ENCODE measurements at regions not wholly inside any gene's neighbourhood (a gene's known extent, or its start where the extent isn't known, plus 50 kb on each side); places are given as distances from the start of the nearest gene placed in this dataset.
"Not testable (repeated sequence)": the region's sequence is repeated elsewhere in the genome, so short reads cannot be mapped to it uniquely, and the experiment has no call there.

DNA sequence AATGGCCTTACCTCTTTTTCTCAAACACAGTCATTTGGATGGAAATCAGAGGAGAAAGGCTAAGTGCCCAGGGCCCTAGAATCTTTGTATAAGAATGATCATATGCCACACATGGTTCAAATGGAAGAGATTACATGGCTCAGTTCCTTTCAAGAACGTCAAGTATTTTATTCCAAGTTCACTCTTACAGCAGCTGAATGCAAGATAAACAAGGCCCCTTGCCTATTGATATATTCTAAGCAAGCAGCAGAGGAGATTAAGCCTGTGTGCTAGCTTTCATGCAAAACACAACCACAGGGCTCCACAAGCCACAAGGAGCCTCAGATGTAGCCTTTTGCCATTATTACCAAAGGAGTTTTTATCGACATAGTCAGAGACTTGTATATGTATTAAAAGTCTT is 55.3 kb upstream of the SLCO6A1 start:
- intact Hi-C loops (cut with DNase I): no loop called here
- ATAC-seq (no peak), DNase-seq (no peak)

GRCh38 chr5:102554728-102555127 is 55.9 kb upstream of the SLCO6A1 start:
- intact Hi-C loops (cut with DNase I): no loop called here
- no peak for ATAC-seq
- no peak for DNase-seq

GRCh38 chr5:102561894-102562760 is 63.3 kb upstream of the SLCO6A1 start:
- ATAC-seq: no peak
- intact Hi-C loops (cut with DNase I): no loop called here
- peak; percentile 31 for DNase-seq

DNA sequence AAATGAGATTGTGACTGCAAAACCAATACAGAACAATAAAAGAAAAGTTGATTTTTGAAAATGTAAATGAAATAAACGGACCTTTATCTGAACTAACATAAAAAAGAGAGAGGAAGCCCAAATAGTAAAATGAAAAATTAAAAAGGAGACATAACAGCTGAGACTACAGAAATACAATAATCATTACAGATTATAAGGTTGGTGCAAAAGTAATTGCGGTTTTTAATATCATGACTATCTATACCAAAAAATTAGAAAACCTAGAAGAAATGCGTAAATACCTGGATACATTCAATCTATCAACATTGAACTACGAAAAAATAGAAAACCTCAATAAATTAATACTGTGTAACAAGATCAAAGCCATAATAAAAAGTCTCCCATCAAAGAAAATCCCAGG is 71.9 kb upstream of the SLCO6A1 start:
- ATAC-seq (no peak), DNase-seq (no peak)
- intact Hi-C loops (cut with DNase I): no loop called here

DNA sequence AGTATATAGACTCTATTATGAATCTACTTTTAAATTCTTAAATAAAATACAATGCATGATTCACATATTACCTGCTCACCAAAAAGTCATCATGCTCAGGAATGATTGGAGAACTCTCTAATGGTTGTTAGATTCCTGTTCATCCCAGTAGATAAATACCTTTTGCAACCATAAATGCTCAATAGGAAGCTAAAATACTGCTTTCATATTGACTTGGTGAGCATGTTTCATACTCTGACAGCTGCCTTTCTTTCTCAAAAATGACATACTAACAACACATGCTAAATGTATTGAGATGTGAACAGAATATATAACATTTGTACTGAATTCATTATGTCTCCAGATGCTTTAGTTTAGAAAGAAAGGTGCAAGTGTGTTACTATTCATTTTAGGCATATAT is 79.6 kb upstream of the SLCO6A1 start:
- ATAC-seq: no peak
- DNase-seq: no peak
- intact Hi-C loops (cut with DNase I): no loop called here

GRCh38 chr5:102579379-102579778 is 80.6 kb upstream of the SLCO6A1 start:
- ATAC-seq (no peak), DNase-seq (no peak)
- intact Hi-C loops (cut with DNase I): no loop called here

- intact Hi-C loops (cut with DNase I): loop anchor here in 1 of 2 donors (10.0 kb wide), 1 partner anchor 454 kb away; no protein-coding TSS in a partner anchor
- ATAC-seq: no peak
- no peak for DNase-seq
Measured at GRCh38 chr5:102581011-102581410, 82.2 kb upstream of the SLCO6A1 start.

- intact Hi-C loops (cut with DNase I): loop anchor here in 1 of 2 donors (10.0 kb wide), 1 partner anchor 452 kb away; no protein-coding TSS in a partner anchor
- DNase-seq: no peak
- no peak for ATAC-seq
Measured at GRCh38 chr5:102582696-102583095, 83.9 kb upstream of the SLCO6A1 start.

DNA sequence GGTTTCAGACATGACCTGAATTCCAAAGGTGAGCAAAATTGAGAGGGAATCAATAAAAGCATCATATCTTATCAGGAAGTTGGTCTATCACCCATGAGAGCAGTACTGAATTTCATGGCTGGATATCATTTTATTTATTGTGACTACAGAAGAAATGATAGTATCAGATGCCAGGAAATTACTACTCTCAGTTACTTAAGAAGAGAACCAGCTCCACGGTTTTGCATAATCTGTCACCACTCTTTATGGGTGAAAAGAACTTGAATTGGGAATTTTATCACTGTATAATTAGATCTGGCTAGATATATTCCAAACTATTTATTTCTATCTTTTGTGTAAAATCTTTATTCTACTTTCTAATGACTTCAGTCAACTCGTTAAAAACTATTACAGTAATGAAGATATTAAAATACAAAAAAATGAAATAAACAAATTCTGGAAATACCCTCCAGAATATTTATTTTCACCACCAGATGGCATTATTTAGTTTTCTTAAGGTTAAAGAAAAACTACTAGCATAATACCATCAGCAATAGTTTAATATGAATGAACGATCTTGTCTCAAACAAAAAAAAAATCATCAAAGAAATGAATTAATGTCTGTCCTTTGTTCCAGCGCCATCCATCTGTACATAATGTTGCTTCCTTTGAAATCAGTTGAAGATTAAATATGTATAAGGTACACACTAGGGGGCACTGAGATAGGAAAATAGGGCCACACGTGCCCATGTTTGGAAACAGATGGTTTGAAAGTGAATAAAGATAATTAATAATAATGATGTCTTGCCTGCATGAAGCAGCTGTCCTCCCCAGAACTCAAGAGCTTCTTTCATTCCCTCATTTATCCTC is 84.7 kb upstream of the SLCO6A1 start:
- DNase-seq (no peak), ATAC-seq (no peak)
- intact Hi-C loops (cut with DNase I): loop anchor here in 1 of 2 donors (10.0 kb wide), 1 partner anchor 451 kb away; no protein-coding TSS in a partner anchor

- DNase-seq: no peak
- ATAC-seq: peak in 1 of 2 donors; percentile 38
- intact Hi-C loops (cut with DNase I): loop anchor here (5.0 to 10.0 kb wide), 3 partner anchors 38 to 445 kb away; partner anchors contain the start of gene PAM (in 1 of the 2)
Measured at GRCh38 chr5:102589661-102590060, 90.9 kb upstream of the SLCO6A1 start.

DNA sequence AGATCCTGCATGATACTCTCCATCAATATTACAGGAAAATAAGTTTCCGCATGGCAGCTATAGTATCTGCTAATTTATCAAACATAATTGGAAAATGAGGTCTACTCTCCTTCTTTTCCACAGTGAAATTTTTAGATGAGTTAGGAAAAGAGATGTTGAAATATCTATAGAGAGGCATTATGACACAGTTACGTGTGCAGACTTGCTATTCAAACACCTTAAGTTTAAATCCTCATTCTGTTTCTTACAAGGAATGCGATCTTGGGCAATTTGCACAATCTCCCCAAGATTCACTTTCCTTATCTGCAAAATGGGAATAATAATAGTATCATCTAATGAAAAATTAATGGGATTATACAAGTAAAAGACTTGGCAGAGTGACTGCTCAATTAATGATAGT is 91.7 kb upstream of the SLCO6A1 start:
- intact Hi-C loops (cut with DNase I): loop anchor here (5.0 to 10.0 kb wide), 2 partner anchors 37 to 164 kb away; partner anchors contain the start of gene PAM (in 1 of the 2)
- DNase-seq (no peak), ATAC-seq (no peak)

DNA sequence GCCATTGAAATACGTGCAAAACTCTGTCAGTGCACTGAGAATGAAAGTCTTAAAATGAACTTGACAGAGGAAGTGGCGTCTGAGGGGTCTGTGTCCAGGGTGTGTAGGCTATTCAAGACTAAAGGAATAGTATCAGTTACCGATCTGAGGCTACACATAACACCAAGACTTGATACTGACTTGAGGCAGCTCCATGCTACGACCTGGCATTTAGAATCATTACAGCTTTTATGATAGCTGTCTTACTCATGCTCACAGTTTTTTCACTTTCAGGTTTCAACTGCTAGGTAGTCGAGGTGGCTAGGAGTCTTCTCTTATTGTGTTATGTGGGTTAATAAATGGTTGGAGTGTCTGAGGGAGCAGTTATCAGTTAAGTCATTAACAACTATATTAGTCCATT is 92.8 kb upstream of the SLCO6A1 start:
- intact Hi-C loops (cut with DNase I): loop anchor here (5.0 to 10.0 kb wide), 2 partner anchors 36 to 163 kb away; partner anchors contain the start of gene PAM (in 1 of the 2)
- DNase-seq: no peak

GRCh38 chr5:102592586-102592985 is 93.8 kb upstream of the SLCO6A1 start:
- DNase-seq, ATAC-seq: not testable (repeated sequence)
- intact Hi-C loops (cut with DNase I): loop anchor here (5.0 to 10.0 kb wide), 2 partner anchors 35 to 162 kb away; partner anchors contain the start of gene PAM (in 1 of the 2)

More for the DNA sequence above, 92.8 kb upstream of the SLCO6A1 start:
- no peak for ATAC-seq

GRCh38 chr5:102594192-102594591 is 95.4 kb upstream of the SLCO6A1 start:
- ATAC-seq (no peak), DNase-seq (no peak)
- intact Hi-C loops (cut with DNase I): loop anchor here (5.0 to 10.0 kb wide), 2 partner anchors 33 to 161 kb away; partner anchors contain the start of gene PAM (in 1 of the 2)

GRCh38 chr5:102595332-102595731 is 96.5 kb upstream of the SLCO6A1 start:
- ATAC-seq (no peak), DNase-seq (no peak)
- intact Hi-C loops (cut with DNase I): loop anchor here in 1 of 2 donors (10.0 kb wide), 1 partner anchor 159 kb away; the partner anchor contains the start of gene PAM

DNA sequence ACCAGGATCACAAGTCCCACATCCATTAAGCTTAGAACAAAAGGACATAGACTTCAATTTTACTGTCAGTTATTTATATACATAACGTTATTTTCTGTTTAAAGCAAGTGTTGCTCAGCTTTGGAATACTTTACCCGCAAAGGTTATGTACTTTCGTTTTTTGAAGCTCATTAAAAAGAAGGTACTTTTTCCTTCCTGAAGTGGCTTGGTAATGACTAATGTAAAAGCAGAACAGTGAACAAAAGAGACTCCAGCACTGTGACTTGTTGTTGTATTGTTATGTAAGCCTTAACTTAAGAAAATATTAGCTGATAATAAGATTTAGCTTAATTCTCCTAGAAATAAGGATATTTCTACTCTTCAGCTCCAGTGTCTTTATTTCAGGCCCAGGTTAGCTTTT is 97.3 kb upstream of the SLCO6A1 start:
- DNase-seq: no peak
- intact Hi-C loops (cut with DNase I): loop anchor here in 1 of 2 donors (10.0 kb wide), 1 partner anchor 159 kb away; the partner anchor contains the start of gene PAM
- no peak for ATAC-seq

GRCh38 chr5:102596951-102597350 is 98.2 kb upstream of the SLCO6A1 start:
- intact Hi-C loops (cut with DNase I): loop anchor here in 1 of 2 donors (10.0 kb wide), 1 partner anchor 158 kb away; the partner anchor contains the start of gene PAM
- no peak for DNase-seq
- ATAC-seq: peak; percentile 72 to 85

DNA sequence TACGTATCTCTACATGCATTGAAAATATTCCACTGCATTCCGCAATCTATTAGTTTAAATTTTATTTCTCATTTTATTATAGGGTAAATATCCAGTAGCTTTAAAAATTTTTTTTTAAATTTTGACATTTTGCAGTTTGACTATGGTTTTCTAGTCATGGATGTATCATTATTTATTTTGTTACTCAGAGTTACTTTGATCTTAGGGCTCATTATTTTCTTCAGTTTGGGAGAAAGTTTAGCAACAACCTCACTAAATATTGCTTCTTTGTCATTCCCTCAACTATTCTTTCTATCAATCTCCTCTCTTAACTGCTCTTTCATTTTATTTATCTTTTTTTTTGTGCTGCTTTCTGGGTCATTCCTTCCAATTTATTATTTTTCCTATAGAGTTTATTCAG is 100.5 kb upstream of the SLCO6A1 start:
- DNase-seq: no peak
- ATAC-seq: no peak
- intact Hi-C loops (cut with DNase I): loop anchor here in 1 of 2 donors (10.0 kb wide), 1 partner anchor 156 kb away; the partner anchor contains the start of gene PAM

DNA sequence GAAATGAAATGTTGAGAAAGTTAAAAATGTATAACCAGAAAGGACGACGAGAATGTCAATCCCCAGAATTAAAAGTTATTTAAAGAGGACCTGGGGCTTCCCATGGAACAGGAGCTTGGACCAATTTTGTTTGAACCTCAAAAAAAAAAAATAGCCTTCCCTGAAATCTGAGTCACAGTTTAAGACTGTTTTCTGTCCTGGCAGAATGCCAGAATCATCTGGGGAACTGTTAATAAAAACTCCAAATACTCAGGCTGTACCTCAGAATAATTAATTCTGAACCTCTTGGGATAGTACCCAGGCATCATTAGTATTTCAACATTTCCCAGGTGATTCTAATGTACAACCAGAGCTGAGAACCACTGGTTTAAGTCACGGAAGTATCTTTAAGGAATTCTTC is 102.2 kb upstream of the SLCO6A1 start:
- DNase-seq (no peak), ATAC-seq (no peak)
- intact Hi-C loops (cut with DNase I): no loop called here

Data from left cardiac atrium (tissue), 4 donors.